GM21717 (cell line): ENCODE measurements at regions not wholly inside any gene's neighbourhood (a gene's known extent, or its start where the extent isn't known, plus 50 kb on each side); places are given as distances from the start of the nearest gene placed in this dataset.

Source experiments
- ATAC-seq: cut with Tn5 transposase; IDR thresholded peaks from one replicate; pipeline ENCODE4 v1.9.1; 2021; ENCODE audit warnings: mild to moderate bottlenecking, moderate library complexity; ENCODE audit not compliant: unreplicated experiment

GRCh38 chr5:162484095-162484494 lies 416.5 kb downstream of the GABRG2 start:
- no peak for ATAC-seq

- no peak for ATAC-seq
Observed at GRCh38 chr5:162484986-162485385, 417.4 kb downstream of the GABRG2 start.

- no peak for ATAC-seq
Observed at GRCh38 chr5:162485666-162486292, 418.2 kb downstream of the GABRG2 start.

GRCh38 chr5:162487528-162488525 lies 420.3 kb downstream of the GABRG2 start:
- ATAC-seq = no peak

- ATAC-seq = no peak
Observed at GRCh38 chr5:162496100-162496808, 428.7 kb downstream of the GABRG2 start.

GRCh38 chr5:162497455-162497854 lies 429.9 kb downstream of the GABRG2 start:
- ATAC-seq = no peak

- no peak for ATAC-seq
Observed at GRCh38 chr5:162502780-162503179, 435.2 kb downstream of the GABRG2 start.

GRCh38 chr5:162503796-162504195 lies 436.2 kb downstream of the GABRG2 start:
- ATAC-seq = no peak

- ATAC-seq = no peak
Observed at GRCh38 chr5:162512935-162513565, 445.5 kb downstream of the GABRG2 start.

- no peak for ATAC-seq
Observed at GRCh38 chr5:162514116-162514515, 446.5 kb downstream of the GABRG2 start.

- no peak for ATAC-seq
Observed at GRCh38 chr5:162520878-162521277, 453.3 kb downstream of the GABRG2 start.

- ATAC-seq = no peak
Observed at GRCh38 chr5:162529209-162529608, 461.6 kb downstream of the GABRG2 start.

- ATAC-seq = no peak
Observed at GRCh38 chr5:162529886-162530285, 462.3 kb downstream of the GABRG2 start.

- ATAC-seq = no peak
Observed at GRCh38 chr5:162543437-162543836, 475.9 kb downstream of the GABRG2 start.

- no peak for ATAC-seq
Observed at GRCh38 chr5:162544905-162545304, 477.3 kb downstream of the GABRG2 start.

GRCh38 chr5:162550236-162550635 lies 482.7 kb downstream of the GABRG2 start:
- ATAC-seq = no peak

GRCh38 chr5:162558120-162558519 lies 490.5 kb downstream of the GABRG2 start:
- no peak for ATAC-seq

- no peak for ATAC-seq
Observed at GRCh38 chr5:162567644-162568043, 500.1 kb downstream of the GABRG2 start.

- ATAC-seq = no peak
Observed at GRCh38 chr5:162573758-162574157, 506.2 kb downstream of the GABRG2 start.

GRCh38 chr5:162591724-162592123 lies 524.2 kb downstream of the GABRG2 start:
- ATAC-seq = no peak

GRCh38 chr5:162593881-162594280 lies 526.3 kb downstream of the GABRG2 start:
- ATAC-seq = peak; percentile 80
